ENCODE measurements at regions not wholly inside any gene's neighbourhood (a gene's known extent, or its start where the extent isn't known, plus 50 kb on each side); places are given as distances from the start of the nearest gene placed in this dataset.

GRCh38 chr13:111397202-111397880 lies 76.9 kb downstream of the TEX29 start:
- peaks cover 3% of the 10 kb centered on the region for H3K9me3 Mint-ChIP-seq
- H3K27ac Mint-ChIP-seq: no peak overlapping the region
- H3K27me3 Mint-ChIP-seq (ENCODE audit: insufficient read depth, low read depth): peaks cover 5% of the 10 kb centered on the region
- Histone ChIP-seq H3K27me3 (no peaks in the 10 kb centered on the region), H3K4me2 (no peak overlapping the region), H3K9me3 (ENCODE audit: low read depth) (no peaks in the 10 kb centered on the region), H3K4me3 (no peak overlapping the region), H4K20me1 (ENCODE audit: low read depth) (no peaks in the 10 kb centered on the region), H3K79me2 (ENCODE audit: low read depth) (no peaks in the 10 kb centered on the region), H3F3A (ENCODE audit: low read depth) (no peaks in the 10 kb centered on the region), H2AFZ (replicated peaks) (no peak overlapping the region), H3K27ac (no peak overlapping the region), H3K4me1 (no peaks in the 10 kb centered on the region), H3K36me3 (no peaks in the 10 kb centered on the region), H3K9ac (no peak overlapping the region)
- peaks cover 2% of the 10 kb centered on the region for H3K4me1 Mint-ChIP-seq
- DNase-seq (ENCODE audit: low spot score): no peak
- no peak overlapping the region for H3K4me3 Mint-ChIP-seq
- TF ChIP-seq EZH2 (IDR thresholded peaks at IDR 0.05) (no peak), EZH2phosphoT487 (IDR thresholded peaks at IDR 0.05) (no peak), CTCF (IDR thresholded peaks at IDR 0.05) (no peak)
- H3K36me3 Mint-ChIP-seq: no peaks in the 10 kb centered on the region

GRCh38 chr13:111398196-111398595 lies 77.8 kb downstream of the TEX29 start:
- Histone ChIP-seq H3K4me1 (no peaks in the 10 kb centered on the region), H3K27ac (no peak overlapping the region), H2AFZ (replicated peaks) (no peak overlapping the region), H3K9ac (no peak overlapping the region), H4K20me1 (ENCODE audit: low read depth) (no peaks in the 10 kb centered on the region), H3K27me3 (no peaks in the 10 kb centered on the region), H3F3A (ENCODE audit: low read depth) (no peaks in the 10 kb centered on the region), H3K36me3 (no peaks in the 10 kb centered on the region), H3K4me2 (no peak overlapping the region), H3K79me2 (ENCODE audit: low read depth) (no peaks in the 10 kb centered on the region), H3K4me3 (no peak overlapping the region), H3K9me3 (ENCODE audit: low read depth) (no peaks in the 10 kb centered on the region)
- Mint-ChIP-seq H3K4me1 (peaks cover 2% of the 10 kb centered on the region), H3K4me3 (no peak overlapping the region), H3K9me3 (peaks cover 3% of the 10 kb centered on the region), H3K27me3 (ENCODE audit: insufficient read depth, low read depth) (peaks cover 5% of the 10 kb centered on the region), H3K36me3 (no peaks in the 10 kb centered on the region), H3K27ac (no peak overlapping the region)
- TF ChIP-seq EZH2 (IDR thresholded peaks at IDR 0.05) (no peak), CTCF (IDR thresholded peaks at IDR 0.05) (no peak), EZH2phosphoT487 (IDR thresholded peaks at IDR 0.05) (no peak)
- DNase-seq (ENCODE audit: low spot score): no peak

- H3K9me3 Mint-ChIP-seq: peaks cover 3% of the 10 kb centered on the region
- no peak for DNase-seq (ENCODE audit: low spot score)
- Histone ChIP-seq H3K79me2 (ENCODE audit: low read depth) (no peaks in the 10 kb centered on the region), H3K9me3 (ENCODE audit: low read depth) (no peaks in the 10 kb centered on the region), H3K4me3 (no peak overlapping the region), H4K20me1 (ENCODE audit: low read depth) (no peaks in the 10 kb centered on the region), H3K36me3 (no peaks in the 10 kb centered on the region), H2AFZ (replicated peaks) (no peak overlapping the region), H3F3A (ENCODE audit: low read depth) (no peaks in the 10 kb centered on the region), H3K4me1 (no peaks in the 10 kb centered on the region), H3K27ac (no peak overlapping the region), H3K4me2 (no peak overlapping the region), H3K27me3 (no peaks in the 10 kb centered on the region), H3K9ac (no peak overlapping the region)
- no peak for TF ChIP-seq EZH2 (IDR thresholded peaks at IDR 0.05)
- no peak for TF ChIP-seq CTCF (IDR thresholded peaks at IDR 0.05)
- no peak for TF ChIP-seq EZH2phosphoT487 (IDR thresholded peaks at IDR 0.05)
- H3K36me3 Mint-ChIP-seq: no peaks in the 10 kb centered on the region
- H3K4me3 Mint-ChIP-seq: no peak overlapping the region
- peaks cover 2% of the 10 kb centered on the region for H3K4me1 Mint-ChIP-seq
- H3K27ac Mint-ChIP-seq: peak overlapping the region; percentile 9
- peaks cover 5% of the 10 kb centered on the region for H3K27me3 Mint-ChIP-seq (ENCODE audit: insufficient read depth, low read depth)
Observed at GRCh38 chr13:111398715-111399299, 78.4 kb downstream of the TEX29 start.
